ENCODE measurements at regions not wholly inside any gene's neighbourhood (a gene's known extent, or its start where the extent isn't known, plus 50 kb on each side); places are given as distances from the start of the nearest gene placed in this dataset.

GRCh38 chr4:100079264-100079663, 111.0 kb downstream of the DDIT4L start:
- 57 to 76% (median 67%) methylated on average over 3 of the region's 3 CpGs for WGBS, 3 donors
- no peak overlapping the region for H3K4me3 ChIP-seq (ENCODE audit: low read depth in 1 of 3, low read length in 3 of 3)
- H3K4me1 ChIP-seq (ENCODE audit: control insufficient read depth in 3 of 3, insufficient read depth in 2 of 3, low read depth in 1 of 3, low read length in 2 of 3), result no peaks in the 10 kb centered on the region
- no peaks in the 10 kb centered on the region for H3K27me3 ChIP-seq (ENCODE audit: control insufficient read depth in 3 of 3, insufficient read depth in 3 of 3, low read length in 3 of 3)
- H3K36me3 ChIP-seq (ENCODE audit: control insufficient read depth in 3 of 3, insufficient read depth in 2 of 3, low read depth in 1 of 3, low read length in 3 of 3), result no peaks in the 10 kb centered on the region
- H3K9me3 ChIP-seq (ENCODE audit: control insufficient read depth in 2 of 2, insufficient read depth in 1 of 2, low read depth in 1 of 2, low read length in 1 of 2), result no peaks in the 10 kb centered on the region
- H3K27ac ChIP-seq (ENCODE audit: low read depth in 1 of 3, low read length in 2 of 3), result no peak overlapping the region
- no peak for DNase-seq
- FAIRE-seq, result no peak

- DNase-seq, result no peak
- no peak for FAIRE-seq
- H3K27ac ChIP-seq (ENCODE audit: low read depth in 1 of 3, low read length in 2 of 3), result no peak overlapping the region
- no peaks in the 10 kb centered on the region for H3K9me3 ChIP-seq (ENCODE audit: control insufficient read depth in 2 of 2, insufficient read depth in 1 of 2, low read depth in 1 of 2, low read length in 1 of 2)
- no peak overlapping the region for H3K4me3 ChIP-seq (ENCODE audit: low read depth in 1 of 3, low read length in 3 of 3)
- no peaks in the 10 kb centered on the region for H3K27me3 ChIP-seq (ENCODE audit: control insufficient read depth in 3 of 3, insufficient read depth in 3 of 3, low read length in 3 of 3)
- no peaks in the 10 kb centered on the region for H3K4me1 ChIP-seq (ENCODE audit: control insufficient read depth in 3 of 3, insufficient read depth in 2 of 3, low read depth in 1 of 3, low read length in 2 of 3)
- H3K36me3 ChIP-seq (ENCODE audit: control insufficient read depth in 3 of 3, insufficient read depth in 2 of 3, low read depth in 1 of 3, low read length in 3 of 3), result no peaks in the 10 kb centered on the region
Observed at GRCh38 chr4:100076753-100077152, 113.5 kb downstream of the DDIT4L start.

GRCh38 chr4:100075486-100076270, 114.6 kb downstream of the DDIT4L start:
- Histone ChIP-seq H3K27ac (ENCODE audit: low read depth in 1 of 3, low read length in 2 of 3) (no peak overlapping the region), H3K36me3 (ENCODE audit: control insufficient read depth in 3 of 3, insufficient read depth in 2 of 3, low read depth in 1 of 3, low read length in 3 of 3) (no peaks in the 10 kb centered on the region), H3K4me3 (ENCODE audit: low read depth in 1 of 3, low read length in 3 of 3) (no peak overlapping the region), H3K4me1 (ENCODE audit: control insufficient read depth in 3 of 3, insufficient read depth in 2 of 3, low read depth in 1 of 3, low read length in 2 of 3) (no peaks in the 10 kb centered on the region), H3K27me3 (ENCODE audit: control insufficient read depth in 3 of 3, insufficient read depth in 3 of 3, low read length in 3 of 3) (no peaks in the 10 kb centered on the region), H3K9me3 (ENCODE audit: control insufficient read depth in 2 of 2, insufficient read depth in 1 of 2, low read depth in 1 of 2, low read length in 1 of 2) (no peaks in the 10 kb centered on the region)
- 74 to 78% (median 74%) methylated on average over 2 of the region's 2 CpGs for WGBS, 3 donors
- FAIRE-seq, result no peak
- DNase-seq, result no peak

GRCh38 chr4:100075056-100075455, 115.2 kb downstream of the DDIT4L start:
- no peaks in the 10 kb centered on the region for H3K9me3 ChIP-seq (ENCODE audit: control insufficient read depth in 2 of 2, insufficient read depth in 1 of 2, low read depth in 1 of 2, low read length in 1 of 2)
- FAIRE-seq (no peak), DNase-seq (no peak)
- no peaks in the 10 kb centered on the region for H3K4me1 ChIP-seq (ENCODE audit: control insufficient read depth in 3 of 3, insufficient read depth in 2 of 3, low read depth in 1 of 3, low read length in 2 of 3)
- H3K27me3 ChIP-seq (ENCODE audit: control insufficient read depth in 3 of 3, insufficient read depth in 3 of 3, low read length in 3 of 3), result no peaks in the 10 kb centered on the region
- H3K36me3 ChIP-seq (ENCODE audit: control insufficient read depth in 3 of 3, insufficient read depth in 2 of 3, low read depth in 1 of 3, low read length in 3 of 3), result no peaks in the 10 kb centered on the region
- no peak overlapping the region for H3K4me3 ChIP-seq (ENCODE audit: low read depth in 1 of 3, low read length in 3 of 3)
- H3K27ac ChIP-seq (ENCODE audit: low read depth in 1 of 3, low read length in 2 of 3), result no peak overlapping the region

- no peaks in the 10 kb centered on the region for H3K36me3 ChIP-seq (ENCODE audit: control insufficient read depth in 3 of 3, insufficient read depth in 2 of 3, low read depth in 1 of 3, low read length in 3 of 3)
- WGBS, 3 donors, result 92 to 95% (median 93%) methylated on average over 3 of the region's 3 CpGs
- H3K4me3 ChIP-seq (ENCODE audit: low read depth in 1 of 3, low read length in 3 of 3), result no peak overlapping the region
- H3K27me3 ChIP-seq (ENCODE audit: control insufficient read depth in 3 of 3, insufficient read depth in 3 of 3, low read length in 3 of 3), result no peaks in the 10 kb centered on the region
- H3K4me1 ChIP-seq (ENCODE audit: control insufficient read depth in 3 of 3, insufficient read depth in 2 of 3, low read depth in 1 of 3, low read length in 2 of 3), result no peaks in the 10 kb centered on the region
- FAIRE-seq (no peak), DNase-seq (no peak)
- H3K27ac ChIP-seq (ENCODE audit: low read depth in 1 of 3, low read length in 2 of 3), result no peak overlapping the region
- H3K9me3 ChIP-seq (ENCODE audit: control insufficient read depth in 2 of 2, insufficient read depth in 1 of 2, low read depth in 1 of 2, low read length in 1 of 2), result no peaks in the 10 kb centered on the region
Observed at GRCh38 chr4:100071506-100071905, 118.8 kb downstream of the DDIT4L start.

- no peak for FAIRE-seq
- Histone ChIP-seq H3K27me3 (ENCODE audit: control insufficient read depth in 3 of 3, insufficient read depth in 3 of 3, low read length in 3 of 3) (no peaks in the 10 kb centered on the region), H3K9me3 (ENCODE audit: control insufficient read depth in 2 of 2, insufficient read depth in 1 of 2, low read depth in 1 of 2, low read length in 1 of 2) (no peaks in the 10 kb centered on the region), H3K4me3 (ENCODE audit: low read depth in 1 of 3, low read length in 3 of 3) (no peak overlapping the region), H3K36me3 (ENCODE audit: control insufficient read depth in 3 of 3, insufficient read depth in 2 of 3, low read depth in 1 of 3, low read length in 3 of 3) (no peaks in the 10 kb centered on the region), H3K4me1 (ENCODE audit: control insufficient read depth in 3 of 3, insufficient read depth in 2 of 3, low read depth in 1 of 3, low read length in 2 of 3) (no peaks in the 10 kb centered on the region), H3K27ac (ENCODE audit: low read depth in 1 of 3, low read length in 2 of 3) (no peak overlapping the region)
- 87 to 92% (median 87%) methylated on average over 4 of the region's 4 CpGs for WGBS, 3 donors
- DNase-seq, result no peak
Observed at GRCh38 chr4:100070868-100071267, 119.4 kb downstream of the DDIT4L start.

GRCh38 chr4:100069207-100069606, 119.1 kb upstream of the H2AZ1 start:
- H3K9me3 ChIP-seq (ENCODE audit: control insufficient read depth in 2 of 2, insufficient read depth in 1 of 2, low read depth in 1 of 2, low read length in 1 of 2), result no peaks in the 10 kb centered on the region
- H3K27me3 ChIP-seq (ENCODE audit: control insufficient read depth in 3 of 3, insufficient read depth in 3 of 3, low read length in 3 of 3), result no peaks in the 10 kb centered on the region
- H3K27ac ChIP-seq (ENCODE audit: low read depth in 1 of 3, low read length in 2 of 3), result no peak overlapping the region
- H3K4me1 ChIP-seq (ENCODE audit: control insufficient read depth in 3 of 3, insufficient read depth in 2 of 3, low read depth in 1 of 3, low read length in 2 of 3), result no peaks in the 10 kb centered on the region
- DNase-seq (no peak), FAIRE-seq (no peak)
- H3K36me3 ChIP-seq (ENCODE audit: control insufficient read depth in 3 of 3, insufficient read depth in 2 of 3, low read depth in 1 of 3, low read length in 3 of 3), result no peaks in the 10 kb centered on the region
- WGBS, 3 donors, result 71 to 83% (median 82%) methylated on average over 6 of the region's 6 CpGs
- no peak overlapping the region for H3K4me3 ChIP-seq (ENCODE audit: low read depth in 1 of 3, low read length in 3 of 3)

- H3K36me3 ChIP-seq (ENCODE audit: control insufficient read depth in 3 of 3, insufficient read depth in 2 of 3, low read depth in 1 of 3, low read length in 3 of 3), result no peaks in the 10 kb centered on the region
- H3K27me3 ChIP-seq (ENCODE audit: control insufficient read depth in 3 of 3, insufficient read depth in 3 of 3, low read length in 3 of 3), result no peaks in the 10 kb centered on the region
- 89 to 95% (median 90%) methylated on average over 12 of the region's 12 CpGs for WGBS, 3 donors
- no peak overlapping the region for H3K27ac ChIP-seq (ENCODE audit: low read depth in 1 of 3, low read length in 2 of 3)
- no peak for FAIRE-seq
- no peaks in the 10 kb centered on the region for H3K9me3 ChIP-seq (ENCODE audit: control insufficient read depth in 2 of 2, insufficient read depth in 1 of 2, low read depth in 1 of 2, low read length in 1 of 2)
- H3K4me3 ChIP-seq (ENCODE audit: low read depth in 1 of 3, low read length in 3 of 3), result no peak overlapping the region
- no peaks in the 10 kb centered on the region for H3K4me1 ChIP-seq (ENCODE audit: control insufficient read depth in 3 of 3, insufficient read depth in 2 of 3, low read depth in 1 of 3, low read length in 2 of 3)
- no peak for DNase-seq
Observed at GRCh38 chr4:100067255-100067654, 117.2 kb upstream of the H2AZ1 start.

- Histone ChIP-seq H3K4me3 (ENCODE audit: low read depth in 1 of 3, low read length in 3 of 3) (no peak overlapping the region), H3K27ac (ENCODE audit: low read depth in 1 of 3, low read length in 2 of 3) (no peak overlapping the region), H3K36me3 (ENCODE audit: control insufficient read depth in 3 of 3, insufficient read depth in 2 of 3, low read depth in 1 of 3, low read length in 3 of 3) (no peaks in the 10 kb centered on the region), H3K4me1 (ENCODE audit: control insufficient read depth in 3 of 3, insufficient read depth in 2 of 3, low read depth in 1 of 3, low read length in 2 of 3) (no peaks in the 10 kb centered on the region), H3K27me3 (ENCODE audit: control insufficient read depth in 3 of 3, insufficient read depth in 3 of 3, low read length in 3 of 3) (no peaks in the 10 kb centered on the region), H3K9me3 (ENCODE audit: control insufficient read depth in 2 of 2, insufficient read depth in 1 of 2, low read depth in 1 of 2, low read length in 1 of 2) (no peaks in the 10 kb centered on the region)
- no peak for FAIRE-seq
- no peak for DNase-seq
- 1 to 10% (median 1%) methylated on average over 2 of the region's 2 CpGs for WGBS, 3 donors
Observed at GRCh38 chr4:100063355-100063754, 113.3 kb upstream of the H2AZ1 start.

Data from small intestine (tissue), 7 donors.